SU-DHL-6 (cell line): ENCODE measurements at regions not wholly inside any gene's neighbourhood (a gene's known extent, or its start where the extent isn't known, plus 50 kb on each side); places are given as distances from the start of the nearest gene placed in this dataset.
"Not testable (repeated sequence)": the region's sequence is repeated elsewhere in the genome, so short reads cannot be mapped to it uniquely, and the experiment has no call there.

ENCODE experiments used
- CTCF ChIP-seq: fragments of 200-600 bp; sonication (generic); IDR thresholded peaks from one replicate; pipeline ENCODE4 v1.5.1; 2017; ENCODE audit warnings: antibody characterized with exemption, mild to moderate bottlenecking, low read length, moderate library complexity; ENCODE audit not compliant: insufficient read depth, poor library complexity, severe bottlenecking
- EZH2phosphoT487 ChIP-seq: fragments of 200-600 bp; sonication (generic), shearing (Covaris generic); conservative IDR thresholded peaks from 2 replicates; pipeline ENCODE4 v1.6.1; 2018; ENCODE audit warnings: mild to moderate bottlenecking, antibody characterized with exemption, low read length, moderate library complexity, mixed read lengths

GRCh38 chr4:131352371-131352770, 1796.7 kb upstream of the PCDH10 start:
- TF ChIP-seq CTCF, EZH2phosphoT487: not testable (repeated sequence)
